ENCODE measurements at regions not wholly inside any gene's neighbourhood (a gene's known extent, or its start where the extent isn't known, plus 50 kb on each side); places are given as distances from the start of the nearest gene placed in this dataset.
"Not testable (repeated sequence)": the region's sequence is repeated elsewhere in the genome, so short reads cannot be mapped to it uniquely, and the experiment has no call there.

GRCh38 chrX:33906971-33907370 lies 225.1 kb downstream of the FAM47A start:
- H3K4me3 ChIP-seq (ENCODE audit: low read length): no peak overlapping the region
- H3K9me3 ChIP-seq (ENCODE audit: control insufficient read depth, low read depth, low read length): peaks cover 15% of the 10 kb centered on the region
- H3K27me3 ChIP-seq (ENCODE audit: control insufficient read depth, insufficient read depth, low read length): no peaks in the 10 kb centered on the region
- H3K36me3 ChIP-seq (ENCODE audit: control insufficient read depth, low read depth, low read length): no peaks in the 10 kb centered on the region
- H3K27ac ChIP-seq (ENCODE audit: low read length): no peak overlapping the region
- no peak overlapping the region for H3K9ac ChIP-seq (ENCODE audit: low read length)
- peaks cover 14% of the 10 kb centered on the region for H3K4me1 ChIP-seq (ENCODE audit: control insufficient read depth, low read depth, low read length)

GRCh38 chrX:33892670-33893069 lies 239.4 kb downstream of the FAM47A start:
- Histone ChIP-seq H3K36me3 (ENCODE audit: control insufficient read depth, low read depth, low read length) (no peaks in the 10 kb centered on the region), H3K27me3 (ENCODE audit: control insufficient read depth, insufficient read depth, low read length) (no peaks in the 10 kb centered on the region), H3K4me3 (ENCODE audit: low read length) (no peak overlapping the region), H3K4me1 (ENCODE audit: control insufficient read depth, low read depth, low read length) (no peaks in the 10 kb centered on the region), H3K9me3 (ENCODE audit: control insufficient read depth, low read depth, low read length) (peaks cover 8% of the 10 kb centered on the region), H3K9ac (ENCODE audit: low read length) (no peak overlapping the region), H3K27ac (ENCODE audit: low read length) (no peak overlapping the region)

GRCh38 chrX:33855251-33855650 lies 276.9 kb downstream of the FAM47A start:
- H3K4me3 ChIP-seq (ENCODE audit: low read length): no peak overlapping the region
- H3K9ac ChIP-seq (ENCODE audit: low read length): no peak overlapping the region
- H3K36me3 ChIP-seq (ENCODE audit: control insufficient read depth, low read depth, low read length): no peaks in the 10 kb centered on the region
- peaks cover 10% of the 10 kb centered on the region for H3K4me1 ChIP-seq (ENCODE audit: control insufficient read depth, low read depth, low read length)
- no peak overlapping the region for H3K27ac ChIP-seq (ENCODE audit: low read length)
- peaks cover 12% of the 10 kb centered on the region for H3K9me3 ChIP-seq (ENCODE audit: control insufficient read depth, low read depth, low read length)
- H3K27me3 ChIP-seq (ENCODE audit: control insufficient read depth, insufficient read depth, low read length): no peaks in the 10 kb centered on the region

GRCh38 chrX:33852146-33852545 lies 280.0 kb downstream of the FAM47A start:
- not testable (repeated sequence) for H3K9me3 ChIP-seq (ENCODE audit: control insufficient read depth, low read depth, low read length); H3K36me3 ChIP-seq (ENCODE audit: control insufficient read depth, low read depth, low read length); H3K9ac ChIP-seq (ENCODE audit: low read length); H3K27me3 ChIP-seq (ENCODE audit: control insufficient read depth, insufficient read depth, low read length); H3K27ac ChIP-seq (ENCODE audit: low read length); H3K4me3 ChIP-seq (ENCODE audit: low read length)
- peaks cover 10% of the 10 kb centered on the region for H3K4me1 ChIP-seq (ENCODE audit: control insufficient read depth, low read depth, low read length)

GRCh38 chrX:33840176-33840575 lies 291.9 kb downstream of the FAM47A start:
- no peaks in the 10 kb centered on the region for H3K4me1 ChIP-seq (ENCODE audit: control insufficient read depth, low read depth, low read length)
- no peaks in the 10 kb centered on the region for H3K36me3 ChIP-seq (ENCODE audit: control insufficient read depth, low read depth, low read length)
- H3K27ac ChIP-seq (ENCODE audit: low read length): no peak overlapping the region
- no peak overlapping the region for H3K9ac ChIP-seq (ENCODE audit: low read length)
- no peaks in the 10 kb centered on the region for H3K27me3 ChIP-seq (ENCODE audit: control insufficient read depth, insufficient read depth, low read length)
- no peak overlapping the region for H3K4me3 ChIP-seq (ENCODE audit: low read length)
- H3K9me3 ChIP-seq (ENCODE audit: control insufficient read depth, low read depth, low read length): peaks cover 11% of the 10 kb centered on the region

GRCh38 chrX:33831211-33831610 lies 300.9 kb downstream of the FAM47A start:
- no peaks in the 10 kb centered on the region for H3K36me3 ChIP-seq (ENCODE audit: control insufficient read depth, low read depth, low read length)
- no peaks in the 10 kb centered on the region for H3K4me1 ChIP-seq (ENCODE audit: control insufficient read depth, low read depth, low read length)
- H3K9ac ChIP-seq (ENCODE audit: low read length): no peak overlapping the region
- H3K4me3 ChIP-seq (ENCODE audit: low read length): no peak overlapping the region
- H3K9me3 ChIP-seq (ENCODE audit: control insufficient read depth, low read depth, low read length): peaks cover 22% of the 10 kb centered on the region
- H3K27me3 ChIP-seq (ENCODE audit: control insufficient read depth, insufficient read depth, low read length): no peaks in the 10 kb centered on the region
- no peak overlapping the region for H3K27ac ChIP-seq (ENCODE audit: low read length)

- Histone ChIP-seq H3K9me3 (ENCODE audit: control insufficient read depth, low read depth, low read length) (peaks cover 17% of the 10 kb centered on the region), H3K36me3 (ENCODE audit: control insufficient read depth, low read depth, low read length) (no peaks in the 10 kb centered on the region), H3K27ac (ENCODE audit: low read length) (no peak overlapping the region), H3K4me1 (ENCODE audit: control insufficient read depth, low read depth, low read length) (no peaks in the 10 kb centered on the region), H3K4me3 (ENCODE audit: low read length) (no peak overlapping the region), H3K27me3 (ENCODE audit: control insufficient read depth, insufficient read depth, low read length) (no peaks in the 10 kb centered on the region), H3K9ac (ENCODE audit: low read length) (no peak overlapping the region)
Measured at GRCh38 chrX:33817266-33817665, 314.8 kb downstream of the FAM47A start.

- Histone ChIP-seq H3K4me1 (ENCODE audit: control insufficient read depth, low read depth, low read length) (no peaks in the 10 kb centered on the region), H3K27me3 (ENCODE audit: control insufficient read depth, insufficient read depth, low read length) (no peaks in the 10 kb centered on the region), H3K9me3 (ENCODE audit: control insufficient read depth, low read depth, low read length) (peaks cover 7% of the 10 kb centered on the region)
Measured at GRCh38 chrX:33808636-33809035, 323.5 kb downstream of the FAM47A start.

GRCh38 chrX:33784548-33784947 lies 347.6 kb downstream of the FAM47A start:
- Histone ChIP-seq H3K9me3 (ENCODE audit: control insufficient read depth, low read depth, low read length) (peaks cover 5% of the 10 kb centered on the region), H3K4me1 (ENCODE audit: control insufficient read depth, low read depth, low read length) (no peaks in the 10 kb centered on the region), H3K4me3 (ENCODE audit: low read length) (no peak overlapping the region), H3K36me3 (ENCODE audit: control insufficient read depth, low read depth, low read length) (no peaks in the 10 kb centered on the region), H3K27ac (ENCODE audit: low read length) (no peak overlapping the region), H3K27me3 (ENCODE audit: control insufficient read depth, insufficient read depth, low read length) (no peaks in the 10 kb centered on the region), H3K9ac (ENCODE audit: low read length) (no peak overlapping the region)

More at GRCh38 chrX:33808636-33809035, 323.5 kb downstream of the FAM47A start:
- Histone ChIP-seq H3K27ac (ENCODE audit: low read length) (no peak overlapping the region), H3K4me3 (ENCODE audit: low read length) (no peak overlapping the region), H3K36me3 (ENCODE audit: control insufficient read depth, low read depth, low read length) (no peaks in the 10 kb centered on the region), H3K9ac (ENCODE audit: low read length) (no peak overlapping the region)

- no peaks in the 10 kb centered on the region for H3K27me3 ChIP-seq (ENCODE audit: control insufficient read depth, insufficient read depth, low read length)
- no peaks in the 10 kb centered on the region for H3K36me3 ChIP-seq (ENCODE audit: control insufficient read depth, low read depth, low read length)
- no peaks in the 10 kb centered on the region for H3K4me1 ChIP-seq (ENCODE audit: control insufficient read depth, low read depth, low read length)
- peaks cover 16% of the 10 kb centered on the region for H3K9me3 ChIP-seq (ENCODE audit: control insufficient read depth, low read depth, low read length)
- H3K4me3 ChIP-seq (ENCODE audit: low read length): no peak overlapping the region
- H3K9ac ChIP-seq (ENCODE audit: low read length): no peak overlapping the region
- H3K27ac ChIP-seq (ENCODE audit: low read length): no peak overlapping the region
Measured at GRCh38 chrX:33741807-33742206, 390.3 kb downstream of the FAM47A start.

GRCh38 chrX:33735182-33735581 lies 396.9 kb downstream of the FAM47A start:
- Histone ChIP-seq H3K27ac (ENCODE audit: low read length) (no peak overlapping the region), H3K36me3 (ENCODE audit: control insufficient read depth, low read depth, low read length) (no peaks in the 10 kb centered on the region), H3K4me3 (ENCODE audit: low read length) (no peak overlapping the region), H3K4me1 (ENCODE audit: control insufficient read depth, low read depth, low read length) (no peaks in the 10 kb centered on the region), H3K27me3 (ENCODE audit: control insufficient read depth, insufficient read depth, low read length) (no peaks in the 10 kb centered on the region), H3K9me3 (ENCODE audit: control insufficient read depth, low read depth, low read length) (peaks cover 8% of the 10 kb centered on the region), H3K9ac (ENCODE audit: low read length) (no peak overlapping the region)

- H3K9ac ChIP-seq (ENCODE audit: low read length): no peak overlapping the region
- H3K9me3 ChIP-seq (ENCODE audit: control insufficient read depth, low read depth, low read length): peaks cover 3% of the 10 kb centered on the region
- peak overlapping the region; percentile 66 for H3K4me3 ChIP-seq (ENCODE audit: low read length)
- no peaks in the 10 kb centered on the region for H3K4me1 ChIP-seq (ENCODE audit: control insufficient read depth, low read depth, low read length)
- no peaks in the 10 kb centered on the region for H3K36me3 ChIP-seq (ENCODE audit: control insufficient read depth, low read depth, low read length)
- H3K27me3 ChIP-seq (ENCODE audit: control insufficient read depth, insufficient read depth, low read length): peaks cover 12% of the 10 kb centered on the region
- no peak overlapping the region for H3K27ac ChIP-seq (ENCODE audit: low read length)
Measured at GRCh38 chrX:33726281-33727160, 405.6 kb downstream of the FAM47A start.

Data from iPS-18a (cell line).